GM12891 (cell line): ENCODE measurements at regions not wholly inside any gene's neighbourhood (a gene's known extent, or its start where the extent isn't known, plus 50 kb on each side); places are given as distances from the start of the nearest gene placed in this dataset.

Experiments used
- DNase-seq: peaks from one replicate; pipeline ENCODE4 v3.0.0; 2011; ENCODE audit warnings: low spot score; ENCODE audit not compliant: insufficient read length
- FAIRE-seq: peaks from 2 replicates; lab custom pipeline; 2011; peaks lifted over from hg19 to GRCh38; lab: Jason Lieb, UNC
- PAX5 ChIP-seq: IDR thresholded peaks from 2 replicates; pipeline ENCODE4 v1.6.1; 2011; ENCODE audit warnings: low read length, moderate library complexity, mild to moderate bottlenecking; ENCODE audit not compliant: insufficient read depth, severe bottlenecking
- POLR2A ChIP-seq: IDR thresholded peaks from 2 replicates; pipeline ENCODE4 v1.6.1; 2011; ENCODE audit warnings: low read depth, low read length, control low read depth
- POLR2AphosphoS5 ChIP-seq: IDR thresholded peaks from 2 replicates; pipeline ENCODE4 v1.6.1; 2011; ENCODE audit warnings: low read depth, low read length, control low read depth
- POU2F2 ChIP-seq: IDR thresholded peaks from 2 replicates; pipeline ENCODE4 v1.6.1; 2011; ENCODE audit warnings: low read depth, mild to moderate bottlenecking, control low read depth, low read length, moderate library complexity
- SPI1 ChIP-seq: IDR thresholded peaks from 2 replicates; pipeline ENCODE4 v1.6.1; 2011; ENCODE audit warnings: low read depth, low read length, control low read depth
- TAF1 ChIP-seq: IDR thresholded peaks from 2 replicates; pipeline ENCODE4 v1.6.1; 2011; ENCODE audit warnings: low read depth, low read length, control low read depth

GRCh38 chr15:37165395-37165794 lies 65.0 kb upstream of the MEIS2 start:
- TF ChIP-seq POLR2AphosphoS5 = no peak
- no peak for TF ChIP-seq TAF1
- no peak for TF ChIP-seq POLR2A
- FAIRE-seq (no peak), DNase-seq (no peak)

DNA sequence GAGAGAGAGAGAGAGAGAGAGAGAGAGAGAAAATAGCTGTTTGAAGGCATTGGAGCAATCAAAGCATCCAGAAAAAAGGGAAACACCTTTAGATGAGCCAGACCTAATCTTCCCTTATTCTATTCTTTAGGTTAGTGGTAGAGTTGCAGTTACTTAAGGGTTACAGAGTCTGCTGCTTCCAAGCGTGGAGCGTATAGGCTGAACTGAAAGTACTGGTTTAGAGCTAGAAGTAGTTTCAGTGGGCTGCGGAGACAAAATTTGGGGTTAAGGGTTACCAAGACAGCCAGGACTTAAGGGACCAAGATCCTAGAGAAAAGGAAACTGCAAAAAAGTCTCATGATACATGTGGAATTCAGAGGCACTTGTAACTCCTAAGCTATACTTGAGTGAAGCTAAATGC lies 66.1 kb upstream of the MEIS2 start:
- no peak for FAIRE-seq
- no peak for DNase-seq
- TF ChIP-seq POLR2AphosphoS5 = no peak
- TF ChIP-seq PAX5 = no peak
- TF ChIP-seq POU2F2 = no peak
- TF ChIP-seq TAF1 = no peak
- TF ChIP-seq SPI1 = no peak
- TF ChIP-seq POLR2A = no peak

GRCh38 chr15:37181339-37181738 lies 81.0 kb upstream of the MEIS2 start:
- FAIRE-seq (no peak), DNase-seq (no peak)
- no peak for TF ChIP-seq PAX5
- no peak for TF ChIP-seq SPI1
- no peak for TF ChIP-seq POLR2AphosphoS5
- no peak for TF ChIP-seq POU2F2
- TF ChIP-seq POLR2A = no peak
- no peak for TF ChIP-seq TAF1

DNA sequence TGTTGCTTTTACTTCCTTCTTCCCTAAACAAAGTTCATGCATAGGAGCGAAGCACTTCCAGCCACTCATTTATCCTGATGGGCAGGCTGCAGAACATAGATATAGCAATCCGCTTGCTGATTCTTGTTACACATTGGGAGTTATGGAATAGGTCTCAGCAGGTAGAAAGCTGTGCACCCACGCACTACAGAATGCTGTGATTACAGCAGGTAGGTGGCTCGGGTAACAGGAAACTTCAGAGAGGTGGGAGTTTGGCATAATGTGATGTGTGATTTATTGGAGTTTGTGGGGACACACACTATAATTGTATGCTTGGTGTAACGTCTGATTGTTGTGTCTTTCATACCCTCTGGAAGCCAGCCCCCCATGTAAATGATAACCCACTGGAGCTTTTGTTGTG lies 99.2 kb upstream of the MEIS2 start:
- DNase-seq (no peak), FAIRE-seq (no peak)
- no peak for TF ChIP-seq POU2F2
- no peak for TF ChIP-seq POLR2AphosphoS5
- TF ChIP-seq POLR2A = no peak
- TF ChIP-seq SPI1 = no peak
- no peak for TF ChIP-seq TAF1
- no peak for TF ChIP-seq PAX5

GRCh38 chr15:37203050-37203449 lies 102.7 kb upstream of the MEIS2 start:
- no peak for DNase-seq
- TF ChIP-seq POLR2AphosphoS5 (no peak), POLR2A (no peak), PAX5 (no peak), TAF1 (no peak), POU2F2 (no peak), SPI1 (no peak)
- no peak for FAIRE-seq

DNA sequence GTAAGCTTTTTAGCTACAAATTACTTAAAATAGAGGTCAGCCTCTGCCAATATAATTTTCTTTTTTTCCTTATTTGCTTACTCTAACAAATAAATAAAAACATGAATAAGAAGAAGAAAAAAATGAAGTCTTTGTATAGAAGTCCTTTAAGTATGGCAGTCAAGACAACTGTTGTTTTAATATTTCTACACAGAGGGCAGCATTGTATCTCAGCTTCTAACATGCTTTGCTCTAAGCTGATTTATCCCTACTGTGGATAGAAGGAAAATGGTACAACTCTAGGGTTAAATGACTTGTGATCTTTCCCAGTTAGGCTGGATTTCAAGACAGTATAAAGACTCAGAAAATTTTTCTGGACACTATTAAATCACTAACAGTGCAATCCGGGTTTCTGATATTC lies 104.3 kb upstream of the MEIS2 start:
- FAIRE-seq = no peak
- TF ChIP-seq TAF1 (no peak), SPI1 (no peak), PAX5 (no peak), POLR2AphosphoS5 (no peak), POU2F2 (no peak), POLR2A (no peak)
- no peak for DNase-seq

- TF ChIP-seq POLR2A = no peak
- TF ChIP-seq PAX5 = no peak
- TF ChIP-seq SPI1 = no peak
- no peak for TF ChIP-seq POLR2AphosphoS5
- no peak for TF ChIP-seq TAF1
- TF ChIP-seq POU2F2 = no peak
- DNase-seq = no peak
Observed at GRCh38 chr15:37206690-37207089, 106.3 kb upstream of the MEIS2 start.

DNA sequence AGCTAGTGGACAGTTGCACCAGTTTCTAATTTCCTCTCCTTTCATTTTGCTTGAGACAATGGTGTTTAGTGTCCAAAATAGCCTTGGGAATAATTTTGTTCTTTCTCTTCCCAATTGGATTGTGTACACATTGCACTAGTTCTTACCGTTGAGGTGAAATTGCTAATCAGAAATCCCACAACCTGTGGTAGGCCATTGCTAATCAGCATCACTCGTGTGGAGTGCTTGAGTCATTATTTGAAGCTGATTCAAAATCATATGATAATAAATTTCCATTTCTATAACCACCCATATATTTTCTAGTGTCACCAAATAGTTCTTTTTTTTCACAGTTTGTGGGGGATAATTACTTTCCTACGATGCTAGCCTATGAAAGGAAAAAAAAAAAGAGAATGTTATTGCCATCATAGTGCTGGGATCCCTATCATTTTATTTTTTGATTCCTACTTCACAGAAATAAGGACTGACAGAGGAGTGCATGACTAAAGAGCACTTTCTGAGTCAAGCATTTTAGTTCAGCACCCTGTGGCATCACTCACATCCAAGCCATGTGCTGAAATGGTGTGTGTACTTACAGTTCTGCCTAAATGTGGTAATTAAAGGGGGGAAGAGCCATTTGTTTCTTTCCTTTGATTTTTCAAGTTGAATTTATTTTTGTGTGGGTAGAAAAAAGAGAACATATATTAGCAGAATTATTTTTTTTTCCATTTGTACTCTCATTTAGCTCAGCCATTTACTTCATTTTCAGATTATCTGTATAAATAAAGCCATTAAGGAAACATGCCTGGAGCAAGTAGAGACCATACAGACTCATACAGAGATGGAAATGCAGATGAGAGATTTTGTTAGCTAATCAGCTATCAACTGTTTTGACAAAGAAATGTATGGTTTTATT lies 108.0 kb upstream of the MEIS2 start:
- no peak for FAIRE-seq
- DNase-seq = no peak

More at GRCh38 chr15:37206690-37207089, 106.3 kb upstream of the MEIS2 start:
- no peak for FAIRE-seq

DNA sequence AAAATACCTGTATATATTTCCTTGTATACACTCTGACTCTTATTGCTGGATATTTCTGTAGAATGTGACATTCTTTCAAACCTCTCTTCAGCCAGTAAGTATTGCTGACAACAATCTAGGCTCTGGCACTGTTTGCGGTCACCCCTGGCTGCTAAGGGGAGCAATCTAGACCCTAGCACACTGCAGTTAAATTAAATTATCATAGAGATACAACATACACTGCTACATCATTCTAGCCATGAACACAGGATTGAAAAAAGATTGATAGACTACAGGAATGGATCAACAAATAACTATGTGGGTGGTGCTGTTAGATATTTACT lies 108.7 kb upstream of the MEIS2 start:
- DNase-seq (no peak), FAIRE-seq (no peak)
- no peak for TF ChIP-seq PAX5
- no peak for TF ChIP-seq POLR2AphosphoS5
- no peak for TF ChIP-seq POLR2A
- TF ChIP-seq POU2F2 = no peak
- TF ChIP-seq TAF1 = no peak
- TF ChIP-seq SPI1 = no peak

More for the DNA sequence above, 108.0 kb upstream of the MEIS2 start:
- TF ChIP-seq PAX5 (no peak), TAF1 (no peak), POLR2AphosphoS5 (no peak), POU2F2 (no peak), SPI1 (no peak), POLR2A (no peak)

DNA sequence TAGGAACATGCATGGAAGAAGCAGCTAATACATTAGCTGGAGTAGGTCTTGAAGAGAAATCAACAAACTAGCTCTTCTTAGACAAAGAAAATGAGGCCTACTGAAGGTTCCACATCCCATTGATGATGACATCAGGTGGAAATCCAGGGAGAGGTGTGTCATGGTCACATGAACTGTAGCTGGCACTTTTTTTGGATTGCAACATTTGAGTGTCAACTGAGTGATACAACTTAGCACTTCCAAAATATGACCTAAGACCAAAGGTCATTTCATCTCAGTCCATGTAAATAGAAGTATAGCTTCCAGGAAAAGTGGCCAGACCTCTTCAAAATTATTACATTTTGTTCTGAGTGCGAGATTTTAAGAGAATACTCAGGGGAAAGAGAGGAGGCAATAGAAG lies 117.2 kb upstream of the MEIS2 start:
- no peak for FAIRE-seq
- DNase-seq = no peak
- TF ChIP-seq TAF1 = no peak
- no peak for TF ChIP-seq POLR2A
- TF ChIP-seq POLR2AphosphoS5 = no peak
- no peak for TF ChIP-seq SPI1
- no peak for TF ChIP-seq POU2F2
- no peak for TF ChIP-seq PAX5
